GM12892 (cell line): ENCODE measurements at regions not wholly inside any gene's neighbourhood (a gene's known extent, or its start where the extent isn't known, plus 50 kb on each side); places are given as distances from the start of the nearest gene placed in this dataset.

Experiments
- POLR2A ChIP-seq: IDR thresholded peaks from 2 replicates; pipeline ENCODE4 v1.6.1; 2011; ENCODE audit warnings: low read depth, low read length, control low read depth
- POLR2AphosphoS5 ChIP-seq: IDR thresholded peaks from 2 replicates; pipeline ENCODE4 v1.6.1; 2011; ENCODE audit warnings: low read depth, low read length, control low read depth

GRCh38 chr3:74273091-74273490 is 341.4 kb downstream of the CNTN3 start:
- no peak for TF ChIP-seq POLR2AphosphoS5
- no peak for TF ChIP-seq POLR2A
